HG03280 (cell line): ENCODE measurements at regions not wholly inside any gene's neighbourhood (a gene's known extent, or its start where the extent isn't known, plus 50 kb on each side); places are given as distances from the start of the nearest gene placed in this dataset.

ENCODE experiments used
- ATAC-seq: cut with Tn5 transposase; IDR thresholded peaks from one replicate; pipeline ENCODE4 v1.9.1; 2021; ENCODE audit warnings: mild to moderate bottlenecking, moderate library complexity; ENCODE audit not compliant: unreplicated experiment

DNA sequence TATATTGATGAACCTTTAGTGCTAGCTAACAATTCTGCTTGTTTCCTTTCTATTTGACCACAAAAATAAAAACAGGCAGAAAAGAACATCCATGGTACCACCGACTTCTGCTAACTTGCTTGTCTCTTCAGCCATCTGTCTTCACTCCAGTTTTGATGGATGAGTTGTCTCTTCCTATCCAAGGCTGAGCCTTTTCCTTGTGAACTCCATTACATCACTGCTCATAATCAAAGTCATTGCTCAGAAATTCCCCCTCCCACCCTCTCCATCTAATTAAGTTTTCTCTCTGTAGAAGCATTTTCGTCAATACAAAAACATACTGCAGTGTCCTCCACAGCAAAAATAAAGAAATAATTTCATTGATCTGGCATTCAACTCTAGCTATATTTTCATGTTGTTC, 184.4 kb downstream of the SPCS3 start:
- no peak for ATAC-seq

DNA sequence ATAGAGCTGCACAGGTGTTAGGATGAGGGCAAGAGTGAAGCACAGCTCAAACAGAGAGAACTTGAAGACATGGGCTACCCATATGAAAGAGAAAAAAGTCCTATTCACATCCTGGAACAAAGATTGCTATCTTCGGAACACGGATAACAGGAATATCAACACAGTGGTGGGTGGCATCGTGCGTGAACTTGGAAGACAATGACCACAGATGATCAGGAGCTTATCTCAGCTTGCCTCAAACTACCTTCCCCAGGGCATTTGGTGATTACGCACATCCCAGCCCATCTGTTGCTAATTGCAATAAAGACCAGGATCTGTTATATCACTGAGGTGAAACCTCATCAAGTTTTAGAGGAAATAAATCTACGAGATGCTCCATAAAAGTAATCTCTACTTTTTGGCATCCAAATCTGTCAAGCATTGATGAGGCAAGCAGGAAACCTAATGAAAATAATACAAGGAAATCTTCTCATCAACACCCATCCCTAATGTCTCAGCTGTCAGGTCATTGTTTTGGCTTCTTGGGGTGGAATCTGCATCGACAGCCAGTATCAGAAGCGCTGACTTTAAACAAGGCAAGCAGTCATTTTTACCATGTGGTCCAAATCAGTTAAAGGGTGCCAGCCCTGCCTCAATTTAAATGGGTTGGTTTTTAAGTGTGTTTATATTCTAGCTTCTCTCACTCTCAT, 188.2 kb downstream of the SPCS3 start:
- ATAC-seq: no peak

DNA sequence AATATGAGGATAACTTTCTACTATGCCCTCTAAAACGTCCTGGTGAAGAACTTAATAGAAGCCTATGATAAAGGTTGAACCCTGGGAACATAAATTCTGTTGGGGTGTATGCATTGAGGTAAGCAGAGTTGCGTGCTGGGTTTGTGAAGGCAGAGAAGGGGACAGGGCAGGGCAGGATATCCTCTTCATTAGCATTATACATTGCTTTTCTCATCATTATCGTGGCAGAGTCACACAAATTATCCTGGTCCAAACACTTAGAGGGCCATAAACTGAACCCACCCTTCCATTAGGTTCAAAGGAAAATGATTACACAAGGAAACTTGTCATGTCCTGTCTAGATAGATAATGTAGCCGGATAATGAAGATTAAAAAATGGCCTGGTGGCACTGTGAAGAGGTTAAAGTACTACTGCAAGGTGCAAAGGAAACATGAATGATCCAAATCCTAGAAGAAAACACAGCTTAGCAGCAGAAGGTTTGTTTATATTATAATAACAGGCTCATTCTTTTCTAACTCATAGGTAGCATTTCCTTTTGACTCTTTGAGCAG, 189.1 kb downstream of the SPCS3 start:
- no peak for ATAC-seq

DNA sequence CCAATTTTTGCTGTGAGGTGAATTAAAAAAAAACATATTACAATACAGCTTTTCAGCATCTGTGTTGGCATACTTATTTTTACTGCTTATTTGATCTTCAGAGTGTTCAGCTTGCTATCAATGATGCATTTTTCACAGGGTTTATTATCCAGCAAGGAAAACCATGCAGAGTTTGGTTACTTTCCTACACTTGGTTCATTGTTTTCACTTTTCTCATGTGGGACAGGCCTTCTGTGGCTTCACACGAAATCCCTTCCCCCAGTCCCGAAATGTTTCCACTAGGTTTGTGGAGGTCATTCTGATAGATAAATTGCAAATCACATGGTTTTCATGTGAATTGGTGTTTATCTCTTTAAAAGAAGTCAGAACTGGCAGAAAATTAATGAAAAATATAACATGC, 205.8 kb downstream of the SPCS3 start:
- no peak for ATAC-seq

DNA sequence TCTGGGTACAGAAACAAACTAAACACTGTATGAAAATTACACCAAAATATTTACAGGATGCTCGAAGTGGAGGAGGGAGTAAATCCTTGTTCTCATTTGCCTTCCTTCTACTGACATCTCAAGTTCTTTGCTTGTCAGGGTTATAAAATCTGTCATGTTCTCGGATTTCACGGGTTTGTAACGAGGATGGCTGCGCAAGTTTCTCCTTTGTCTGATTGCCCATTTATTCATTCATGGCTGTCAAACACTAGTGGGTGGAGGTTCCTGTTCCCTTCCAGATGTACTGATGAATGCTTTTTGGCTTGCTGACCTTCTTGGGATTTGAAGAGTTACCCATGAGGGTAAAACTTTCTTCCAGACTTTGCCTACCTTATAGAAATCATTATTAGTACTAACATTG, 206.9 kb downstream of the SPCS3 start:
- no peak for ATAC-seq

DNA sequence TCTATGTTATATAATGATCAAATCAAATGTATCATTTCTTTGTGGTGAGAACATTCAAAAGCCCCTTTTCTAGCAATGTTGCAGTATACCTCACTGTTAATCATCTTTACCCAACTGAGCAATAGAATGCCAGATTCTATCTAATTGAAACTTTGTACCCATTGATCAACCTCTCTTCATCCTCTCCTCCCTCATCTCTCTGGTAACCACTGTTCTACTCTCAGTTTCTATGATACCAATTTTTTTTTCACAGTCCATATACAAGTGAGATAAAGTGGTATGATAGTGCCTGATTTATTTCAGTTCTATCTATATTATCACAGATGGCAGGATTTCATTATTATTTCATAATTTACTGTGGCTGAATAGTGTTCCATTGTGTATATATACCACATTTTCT, 209.8 kb downstream of the SPCS3 start:
- ATAC-seq: no peak

DNA sequence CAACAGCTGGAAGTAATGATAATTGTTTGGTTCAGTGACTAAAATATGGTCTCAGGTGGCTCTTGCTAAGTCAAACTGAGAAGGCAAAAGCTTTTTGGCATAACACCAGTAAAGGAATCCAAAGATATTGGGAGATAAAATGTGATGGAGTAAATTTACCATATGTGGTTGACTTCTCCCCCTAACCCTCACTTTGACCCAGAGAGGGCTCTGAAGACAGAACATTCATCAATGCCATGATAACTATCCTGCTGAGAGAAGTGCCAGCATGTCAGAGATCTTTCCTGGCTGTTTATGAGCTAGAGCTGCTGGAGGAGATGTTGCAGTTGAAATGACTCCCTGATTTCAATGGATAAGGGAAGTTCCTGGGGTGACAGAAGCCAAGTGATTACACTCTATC, 213.4 kb downstream of the SPCS3 start:
- ATAC-seq: no peak

DNA sequence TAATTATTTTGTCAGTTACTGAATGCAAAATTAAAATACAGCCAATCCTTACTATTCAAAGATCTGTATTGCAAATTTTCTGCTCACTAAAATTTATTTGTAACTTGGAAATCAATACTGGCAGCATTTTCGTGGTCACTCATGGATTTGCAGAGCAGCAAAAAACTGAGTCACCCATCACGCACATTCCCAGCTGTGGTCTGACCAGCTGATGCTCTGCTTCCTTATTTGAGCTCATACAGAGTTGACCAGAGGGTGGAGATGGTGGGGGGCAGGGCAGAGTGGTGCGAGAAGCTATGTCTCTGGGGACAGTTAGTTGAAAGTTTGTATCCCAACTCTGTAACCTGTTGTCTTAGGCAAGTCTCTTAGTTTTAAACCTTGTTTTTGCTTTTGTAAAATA, 214.8 kb downstream of the SPCS3 start:
- no peak for ATAC-seq

DNA sequence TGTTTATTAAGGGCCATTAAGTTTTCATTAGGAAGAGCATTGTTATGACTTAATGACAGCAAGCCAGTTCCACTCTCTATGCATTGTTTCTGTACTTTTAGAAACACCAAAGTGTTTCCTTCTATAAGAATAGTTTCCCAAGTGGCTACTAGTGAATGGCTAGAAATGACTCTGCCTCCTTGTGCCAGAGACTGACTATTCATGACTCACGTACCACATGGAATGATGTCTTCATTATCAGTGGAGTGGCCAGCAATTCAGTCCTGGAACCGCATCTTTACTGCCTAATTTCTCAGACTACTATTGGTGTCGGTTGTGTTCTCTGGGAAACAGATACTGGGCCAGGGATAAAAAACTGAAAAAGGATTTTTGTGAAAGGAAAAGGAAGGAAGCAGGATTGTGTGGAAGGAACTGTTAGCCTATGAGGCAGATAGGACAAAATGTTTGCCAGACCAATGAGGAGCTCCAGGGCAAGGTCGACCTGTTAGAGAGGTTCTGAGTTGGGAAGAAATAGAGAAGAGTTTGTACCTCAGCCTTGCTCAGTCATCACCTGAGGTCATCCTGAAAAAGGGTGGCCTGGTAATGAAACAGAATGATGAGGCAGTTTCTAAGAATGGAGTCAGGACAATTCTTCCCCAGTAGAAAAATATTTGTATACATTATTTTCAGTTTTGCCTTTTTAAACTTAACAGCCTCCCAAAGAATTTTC, 218.6 kb downstream of the SPCS3 start:
- ATAC-seq: no peak

DNA sequence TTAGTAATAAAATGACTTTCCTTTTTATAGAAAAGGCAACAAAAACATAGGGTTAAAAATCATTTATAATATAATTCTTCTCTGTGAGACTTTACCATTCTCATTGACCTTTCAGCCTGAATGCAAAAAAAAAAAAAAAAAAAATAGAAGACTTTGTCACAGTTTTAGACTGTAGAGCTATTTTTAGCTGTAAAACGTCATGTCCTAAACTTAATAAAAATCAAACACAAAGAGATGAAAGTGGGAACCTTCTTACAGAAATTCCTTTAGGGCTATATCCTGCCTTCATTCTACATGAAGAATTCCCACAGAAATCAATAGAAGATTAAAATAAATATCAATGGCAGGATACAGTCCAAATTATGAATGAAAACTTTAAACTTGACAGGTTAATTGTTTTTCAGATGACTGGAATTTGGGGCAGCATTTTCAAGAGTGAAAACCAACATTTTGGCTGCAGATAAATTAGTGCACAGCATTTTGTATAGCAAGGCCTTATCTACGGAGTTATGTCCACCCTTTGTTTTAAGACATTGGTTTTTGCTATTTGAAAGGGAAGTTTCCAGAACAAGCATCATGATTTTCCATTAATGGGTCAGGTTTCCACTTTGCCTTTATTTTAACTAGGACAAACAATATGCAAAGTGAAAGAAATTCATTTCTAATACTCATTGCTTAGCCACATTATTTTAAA, 219.5 kb downstream of the SPCS3 start:
- ATAC-seq: no peak

DNA sequence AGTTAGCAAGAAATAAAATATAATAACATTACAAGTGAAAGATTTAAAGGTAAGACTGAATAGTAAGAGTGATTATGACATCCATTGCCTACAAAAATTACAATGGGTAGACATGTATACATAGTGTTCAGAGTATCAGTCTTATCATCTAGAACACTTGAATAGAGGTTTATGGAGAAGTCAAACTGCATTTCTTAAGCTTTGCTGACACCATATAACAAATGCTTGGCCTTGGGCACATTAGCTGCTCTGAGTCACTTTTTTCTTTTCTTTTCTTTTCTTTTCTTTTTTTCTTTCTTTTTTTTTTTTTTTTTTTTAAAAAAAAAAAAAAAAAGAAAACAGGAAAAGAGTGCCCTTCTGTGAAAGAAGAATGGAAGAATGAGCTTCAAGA, 220.0 kb downstream of the SPCS3 start:
- no peak for ATAC-seq

DNA sequence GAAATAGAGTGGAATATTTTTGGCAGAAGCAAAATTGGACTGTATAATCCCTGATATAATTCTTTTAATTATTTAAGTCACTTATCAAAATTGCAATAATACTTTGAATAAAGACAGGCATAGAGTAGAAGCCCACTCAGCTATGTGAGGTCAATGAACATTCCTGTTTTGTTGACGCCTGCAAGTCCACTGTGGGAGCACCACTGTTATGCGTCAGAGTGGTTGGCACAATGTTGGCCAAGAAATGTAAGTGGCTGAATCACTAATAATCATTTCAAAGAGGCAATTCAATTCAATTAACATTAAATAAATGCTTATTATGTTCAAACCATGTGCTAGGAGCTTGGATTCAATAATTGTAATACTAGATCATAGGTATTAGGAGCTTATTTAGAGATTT, 221.0 kb downstream of the SPCS3 start:
- ATAC-seq: no peak

DNA sequence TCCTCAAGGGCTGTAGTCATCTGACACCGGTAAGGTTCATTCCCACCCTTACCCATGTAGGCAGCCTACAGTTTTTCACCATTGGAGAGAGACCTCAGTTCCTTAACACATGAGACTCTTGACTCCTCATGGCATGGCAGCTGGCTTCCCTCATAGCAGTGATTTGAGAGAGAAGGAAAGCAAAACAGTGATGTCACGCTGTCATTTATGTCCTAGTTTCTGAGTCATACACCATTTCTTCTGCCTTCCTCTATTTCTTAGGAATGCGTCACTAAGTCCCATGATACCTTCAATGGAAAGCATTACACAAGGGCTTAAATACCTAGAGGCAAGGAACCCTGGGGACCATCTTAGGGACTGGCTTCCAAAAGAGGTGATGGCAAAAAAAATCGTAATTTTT, 226.1 kb downstream of the SPCS3 start:
- ATAC-seq: no peak

DNA sequence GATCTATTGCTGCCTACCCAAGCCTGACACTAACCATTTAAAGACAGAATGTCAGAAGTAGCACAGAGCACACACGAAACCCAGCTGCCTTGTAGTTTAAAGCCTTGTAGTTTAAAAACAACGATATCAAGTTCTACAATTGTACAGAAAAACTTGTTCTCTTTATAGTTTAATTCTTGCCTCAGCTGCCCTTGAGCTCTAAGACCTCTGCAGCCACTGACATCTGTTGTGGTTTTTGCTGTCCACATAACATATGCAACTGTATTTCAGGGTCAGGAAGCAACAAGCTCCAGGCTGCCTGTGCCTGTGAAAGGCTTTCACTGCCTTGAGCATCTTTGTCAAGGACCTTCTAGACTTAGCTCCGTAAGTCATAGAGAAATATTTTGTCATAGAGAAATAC, 227.2 kb downstream of the SPCS3 start:
- no peak for ATAC-seq

DNA sequence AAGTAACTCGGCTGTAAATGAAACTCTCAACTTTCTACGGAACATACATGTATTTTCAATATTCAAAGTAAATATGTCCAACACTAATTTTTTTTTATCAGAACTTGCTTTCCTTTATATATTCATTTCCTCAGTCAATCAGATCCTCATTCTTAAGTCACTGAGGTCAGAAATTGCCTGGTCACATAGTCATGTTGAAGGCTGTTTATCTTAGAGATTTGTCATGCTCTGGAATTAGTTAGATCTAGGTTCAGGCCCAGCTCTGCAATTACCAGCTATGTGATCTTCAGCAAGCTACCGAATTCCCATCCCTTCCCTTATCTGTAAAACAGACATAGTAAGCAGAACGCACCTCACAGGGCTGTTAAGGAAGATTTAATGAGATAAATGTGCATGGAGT, 228.8 kb downstream of the SPCS3 start:
- no peak for ATAC-seq

DNA sequence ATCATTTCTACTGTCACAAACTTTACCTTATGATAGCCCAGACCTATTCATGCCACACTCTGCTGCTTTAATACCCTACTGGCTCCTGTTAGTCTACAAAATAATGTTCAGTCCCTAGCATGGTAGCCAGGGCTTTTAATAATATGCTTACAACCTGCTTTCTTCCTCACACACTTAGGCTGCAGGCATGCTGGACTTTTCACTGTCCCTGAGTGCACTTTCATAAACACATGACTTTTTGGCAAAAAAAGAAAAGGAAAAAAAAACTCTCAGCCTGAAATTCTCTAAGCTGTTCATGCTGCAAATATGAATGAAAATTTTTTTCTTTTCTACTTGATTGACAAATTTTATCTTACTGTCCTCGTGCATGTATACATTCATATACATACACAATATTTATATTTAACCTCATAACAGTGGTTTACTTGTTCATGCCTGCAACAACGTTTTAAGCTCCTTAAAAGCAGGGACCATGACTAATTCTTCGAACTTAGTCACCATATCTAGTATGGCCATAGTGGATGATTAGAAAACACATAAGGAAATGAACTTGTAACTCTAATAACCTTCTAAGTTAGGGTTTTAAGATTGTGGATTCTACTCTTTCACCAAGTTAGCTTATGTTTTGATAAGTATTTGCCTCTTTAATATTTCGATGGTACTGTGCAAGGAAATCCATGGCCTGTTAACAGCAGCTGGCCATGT, 229.5 kb downstream of the SPCS3 start:
- no peak for ATAC-seq

DNA sequence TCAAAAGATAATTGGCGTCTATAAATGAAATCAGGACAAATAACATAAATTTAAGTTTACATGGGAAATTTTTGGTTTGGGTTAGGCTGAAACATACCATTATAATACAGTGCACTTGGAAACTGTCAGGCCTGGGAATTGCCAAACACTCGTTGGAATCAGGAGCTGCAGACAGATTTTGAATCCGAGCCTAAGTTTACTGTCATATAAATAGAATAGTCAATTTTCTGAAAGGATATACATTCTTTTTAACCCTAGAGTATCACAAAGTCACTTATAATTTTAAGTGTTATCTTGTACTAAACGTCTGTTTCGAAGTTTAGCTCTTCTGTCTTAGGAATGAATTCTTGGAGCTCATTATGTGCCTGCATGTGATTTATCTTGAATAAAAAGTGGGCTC, 234.1 kb downstream of the VEGFC start:
- ATAC-seq: no peak

DNA sequence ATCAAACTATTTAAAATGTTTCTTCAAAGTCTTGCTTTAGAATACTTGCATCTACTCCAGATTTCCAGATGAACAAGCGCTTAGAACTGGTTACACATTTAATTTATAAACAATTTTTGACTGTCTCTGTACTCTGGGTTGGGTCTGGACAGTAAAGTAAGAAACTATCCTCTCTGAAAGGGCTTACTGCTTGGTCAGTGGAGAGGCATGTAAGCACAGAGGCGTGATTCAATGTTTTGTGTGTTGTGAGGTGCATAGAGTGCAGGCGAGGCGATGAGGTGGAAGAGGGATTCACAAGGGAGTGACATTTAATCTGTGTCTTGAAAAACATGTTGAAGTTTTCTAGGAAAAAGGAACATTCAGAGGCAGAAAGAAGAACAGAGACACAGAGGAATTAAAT, 231.4 kb downstream of the VEGFC start:
- no peak for ATAC-seq

DNA sequence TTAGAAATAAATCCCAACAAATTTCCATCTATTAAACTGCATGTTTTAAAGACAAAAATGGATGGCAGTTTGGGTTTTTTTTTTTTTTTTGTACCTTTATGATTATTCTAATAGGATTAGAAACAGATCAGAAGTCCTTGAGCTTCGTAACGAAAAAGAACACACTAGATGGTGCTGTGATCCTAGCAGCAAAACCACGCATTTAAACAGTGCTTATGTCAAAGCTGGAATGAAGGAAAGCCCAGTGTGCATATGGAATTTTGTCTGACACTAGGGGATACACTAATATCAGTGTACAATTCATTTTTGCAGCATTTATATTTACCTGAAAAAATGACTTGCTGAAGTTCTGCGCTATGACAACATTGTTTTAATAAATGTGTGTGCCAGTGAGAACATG, 229.1 kb downstream of the VEGFC start:
- ATAC-seq: no peak

DNA sequence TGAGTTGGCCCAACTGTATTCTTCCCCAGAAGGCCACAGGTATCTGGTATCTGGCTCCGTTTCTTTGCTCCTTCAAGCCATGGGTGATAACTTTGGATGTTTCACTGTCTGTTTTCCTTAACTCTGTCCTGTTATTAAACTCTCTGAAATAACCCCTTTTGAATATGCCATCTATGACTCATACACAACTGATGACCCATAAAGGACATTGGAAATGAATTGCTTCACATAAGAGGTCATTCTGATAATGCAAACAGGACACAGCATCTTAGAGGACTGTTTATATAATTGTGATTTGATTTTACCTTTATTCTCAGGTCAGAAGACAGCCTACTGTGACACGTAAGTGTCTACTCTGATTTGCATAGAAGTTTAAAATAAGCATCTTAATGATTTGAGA, 227.7 kb downstream of the VEGFC start:
- no peak for ATAC-seq

DNA sequence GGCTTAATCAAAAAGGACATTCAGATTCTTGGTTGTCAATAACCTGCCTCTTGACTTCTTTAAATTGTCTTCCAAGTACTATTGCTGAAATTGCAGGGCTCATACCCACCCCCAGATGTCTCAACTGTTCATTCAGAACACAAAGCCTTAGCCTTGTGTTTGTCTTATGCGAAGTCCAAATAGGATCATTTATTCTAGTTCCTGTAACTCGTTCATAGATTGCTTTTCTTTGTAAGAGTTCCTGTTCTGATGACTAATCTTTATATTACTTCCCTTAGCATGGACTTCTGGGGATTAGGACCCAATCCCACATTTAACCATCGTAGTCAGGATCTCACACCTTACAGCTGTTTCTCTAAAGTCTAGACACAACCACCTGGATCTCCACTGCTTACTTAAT, 226.0 kb downstream of the VEGFC start:
- no peak for ATAC-seq
